Endothelial cell of hepatic sinusoid (primary cell): ENCODE measurements at regions not wholly inside any gene's neighbourhood (a gene's known extent, or its start where the extent isn't known, plus 50 kb on each side); places are given as distances from the start of the nearest gene placed in this dataset.
"Not testable (repeated sequence)": the region's sequence is repeated elsewhere in the genome, so short reads cannot be mapped to it uniquely, and the experiment has no call there.

Experiments
- in situ Hi-C: cut with HindIII; loops from 2 replicates; pipeline ENCODE4 v1.10.0; 2017; ENCODE audit warnings: low sequenced_read_pairs

DNA sequence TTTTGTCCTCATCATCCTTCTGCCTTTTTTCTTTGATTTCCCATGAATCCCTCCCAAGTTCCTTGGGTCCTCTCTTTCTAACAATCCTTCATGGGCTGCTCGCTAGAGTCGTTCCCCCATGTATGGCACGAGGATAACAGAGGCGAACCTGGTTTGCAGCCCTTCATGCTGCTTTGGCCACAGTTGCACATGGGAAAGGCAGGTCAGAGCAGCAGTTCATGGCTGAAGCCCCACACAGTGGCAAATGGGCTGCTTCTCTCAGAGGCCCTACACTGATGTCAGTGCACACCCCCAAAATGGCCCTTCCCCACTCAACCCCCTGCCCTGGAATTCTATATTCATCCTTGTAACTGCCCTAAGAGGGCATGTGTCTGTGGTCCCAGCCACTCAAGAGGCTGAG lies 335.4 kb upstream of the IGF1R start:
- in situ Hi-C loops, result no loop called here

DNA sequence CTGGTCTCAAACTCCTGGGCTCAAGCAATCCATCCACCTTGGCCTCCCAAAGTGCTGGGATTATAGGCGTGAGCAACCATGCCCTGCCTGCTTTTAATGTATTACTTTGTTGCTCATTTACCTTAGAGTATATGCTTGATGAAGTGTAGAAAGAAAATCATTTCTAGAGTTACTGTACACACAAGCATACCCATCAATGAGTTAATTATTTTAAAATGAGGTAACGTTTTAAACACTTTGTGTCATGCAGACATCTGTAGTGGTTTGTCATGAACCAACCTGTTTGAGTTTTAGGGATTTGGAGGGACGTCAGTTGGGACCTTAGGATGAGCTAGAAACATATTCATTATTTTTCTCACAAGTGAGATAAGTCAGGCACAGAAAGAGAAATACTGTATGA lies 332.4 kb upstream of the IGF1R start:
- in situ Hi-C loops, result no loop called here

DNA sequence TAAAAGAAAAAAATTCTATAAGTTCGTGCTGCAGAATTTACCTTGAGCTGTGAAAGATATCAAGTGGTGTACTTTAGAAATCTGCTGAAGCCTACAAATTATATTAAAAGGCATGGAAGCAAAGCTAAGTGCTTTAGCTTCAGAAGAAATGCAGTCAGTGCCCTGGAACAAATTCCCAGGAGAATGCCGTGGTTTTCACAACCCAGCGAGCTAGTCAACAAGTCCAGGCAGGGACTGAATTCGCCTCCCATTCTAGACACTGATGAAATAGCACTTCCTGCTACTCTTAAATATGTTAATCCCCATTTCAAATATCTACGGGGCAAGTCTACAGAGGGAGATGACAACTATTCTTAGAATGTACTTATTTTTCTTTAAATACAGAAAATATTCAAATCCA lies 326.4 kb upstream of the IGF1R start:
- in situ Hi-C loops, result no loop called here

DNA sequence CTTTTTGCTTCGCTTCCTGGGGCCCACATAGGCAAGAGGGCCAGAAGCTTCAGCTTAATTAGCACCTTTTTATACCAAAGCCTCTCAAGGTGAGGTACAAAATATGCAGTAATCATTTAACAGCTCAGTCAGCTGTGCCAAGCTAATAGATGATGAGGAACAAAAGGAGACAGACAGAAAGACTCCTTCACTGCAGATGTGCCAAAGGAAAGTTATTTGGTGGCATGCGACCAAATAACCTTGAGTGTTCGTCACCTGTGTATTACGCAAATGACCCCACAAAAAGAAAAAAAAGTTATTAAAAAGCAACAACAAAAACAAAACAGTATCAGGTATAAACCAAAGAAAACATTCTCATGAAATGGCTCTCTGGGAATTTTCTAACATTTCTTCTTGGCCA lies 325.8 kb upstream of the IGF1R start:
- in situ Hi-C loops, result no loop called here

DNA sequence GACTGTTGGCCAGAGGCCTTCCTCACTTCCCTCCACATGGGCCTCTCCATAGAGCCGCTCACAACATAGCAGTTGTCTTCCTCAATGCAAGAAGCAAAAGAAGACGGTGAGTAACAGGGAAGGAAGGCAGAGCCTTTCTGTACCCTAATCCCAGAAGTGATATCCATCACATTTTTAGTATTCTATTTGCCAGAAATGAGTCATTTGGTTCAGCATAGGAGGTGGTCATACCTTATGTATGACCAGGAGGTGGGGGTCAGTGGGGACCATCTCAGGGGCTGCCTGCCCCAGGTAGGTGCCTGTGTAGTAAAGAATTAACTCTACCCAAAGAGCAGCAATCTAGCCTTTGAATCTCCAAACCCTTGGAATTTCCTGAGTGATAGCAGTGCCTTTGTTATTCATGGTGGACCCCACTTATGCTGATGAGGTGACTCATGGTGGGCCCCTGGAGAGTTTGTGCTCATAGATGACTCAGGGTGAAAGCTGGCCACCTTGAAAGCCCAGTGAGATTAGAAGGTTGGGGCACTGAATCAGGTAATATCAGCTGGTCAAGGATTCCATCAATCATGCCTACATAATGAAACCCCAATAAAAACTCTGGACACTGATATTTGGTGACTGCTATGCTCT lies 323.9 kb upstream of the IGF1R start:
- in situ Hi-C loops, result no loop called here

DNA sequence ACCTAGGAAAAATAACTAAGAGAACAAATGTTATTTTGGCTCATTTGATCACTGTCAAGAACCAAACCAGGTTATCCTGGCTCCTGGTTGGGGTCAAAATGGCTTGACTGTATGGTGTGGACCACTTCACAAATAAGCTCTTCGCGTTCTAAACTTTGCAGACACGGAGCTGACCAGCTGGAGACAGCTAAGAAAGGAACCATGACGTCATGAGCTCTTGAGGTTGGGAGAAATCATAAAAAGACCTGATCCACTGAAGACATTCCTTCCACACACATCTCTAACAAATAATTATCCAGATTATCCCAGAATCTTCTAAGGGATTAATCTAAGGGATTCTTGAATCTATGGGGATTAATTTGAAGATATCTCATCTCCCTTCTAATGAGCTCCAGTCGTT lies 321.5 kb upstream of the IGF1R start:
- in situ Hi-C loops, result no loop called here

DNA sequence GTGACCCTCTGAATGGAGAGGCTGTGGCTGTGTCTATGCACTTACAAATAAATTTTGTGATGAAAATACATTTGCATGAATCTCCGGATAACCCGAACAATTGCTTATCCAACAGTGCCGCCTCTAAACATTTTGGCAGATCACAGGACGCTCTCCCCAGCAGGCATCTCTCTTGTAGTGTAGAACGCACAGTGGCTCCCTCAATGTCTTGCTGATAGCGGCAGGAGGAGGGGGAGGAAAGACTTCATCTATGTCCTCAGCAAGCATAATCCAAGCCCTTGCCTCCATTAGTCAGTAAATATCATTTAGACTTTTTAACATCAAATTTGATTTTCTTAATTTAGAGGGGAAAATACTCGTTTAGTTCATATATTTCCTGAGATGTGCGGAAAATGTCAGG lies 318.1 kb upstream of the IGF1R start:
- in situ Hi-C loops, result loop anchor here (5.0 kb wide), 2 partner anchors 52 to 92 kb away; no protein-coding TSS in a partner anchor

DNA sequence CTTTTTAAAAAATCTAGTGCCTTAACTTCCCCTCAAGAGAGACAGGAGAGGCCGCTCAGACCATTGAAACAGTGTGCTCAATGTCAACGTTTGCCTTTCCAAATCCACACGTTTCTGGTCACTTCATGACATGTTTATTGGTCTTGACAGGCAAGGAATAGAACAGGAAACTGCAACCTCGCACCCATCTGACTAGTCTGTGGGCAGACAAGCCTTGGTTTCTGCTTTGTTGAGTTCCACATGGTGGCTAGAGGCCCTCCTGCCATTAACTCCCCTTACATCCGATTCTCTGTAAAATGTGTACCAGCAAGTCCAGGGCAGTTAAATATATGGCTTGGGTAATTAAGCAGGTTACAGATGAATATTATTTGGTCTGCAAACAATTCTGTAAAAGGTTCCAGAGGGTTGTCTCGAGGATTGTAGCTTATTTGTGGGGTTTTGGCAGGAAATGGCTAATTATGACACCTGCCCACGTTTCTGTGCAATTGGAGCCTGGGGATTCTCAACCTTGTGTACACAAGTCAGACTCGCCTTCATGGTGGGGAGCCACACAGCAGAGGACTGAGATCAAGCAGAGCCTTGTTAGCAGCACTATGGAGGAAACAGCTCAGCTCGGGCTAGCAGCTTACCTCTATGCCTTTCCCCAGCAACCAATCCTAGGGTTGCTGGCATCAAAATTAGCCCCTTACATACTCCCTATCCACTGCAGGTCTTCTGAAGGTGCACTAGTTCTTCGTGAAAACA lies 317.5 kb upstream of the IGF1R start:
- in situ Hi-C loops, result loop anchor here (5.0 kb wide), 2 partner anchors 51 to 91 kb away; no protein-coding TSS in a partner anchor

DNA sequence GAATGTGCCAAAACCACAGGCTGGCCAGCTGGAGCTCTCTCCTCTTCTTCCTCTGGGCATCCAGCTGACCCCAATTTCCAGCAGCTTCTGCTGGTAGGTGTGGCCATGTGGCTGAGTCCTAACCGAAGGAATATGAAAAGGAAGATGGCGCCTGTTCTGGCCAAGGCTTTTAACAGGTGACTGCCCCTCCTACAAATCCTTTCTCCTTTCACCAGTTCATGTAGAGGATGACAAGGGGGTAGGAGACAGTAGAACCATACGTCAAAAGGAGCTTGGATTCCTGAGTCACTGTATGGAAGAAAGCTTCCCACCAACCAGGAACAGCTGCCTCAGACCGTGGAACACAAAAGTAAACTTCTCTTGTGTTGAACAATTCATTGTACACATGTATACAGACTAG lies 316.7 kb upstream of the IGF1R start:
- in situ Hi-C loops, result loop anchor here (5.0 kb wide), 2 partner anchors 51 to 91 kb away; no protein-coding TSS in a partner anchor

DNA sequence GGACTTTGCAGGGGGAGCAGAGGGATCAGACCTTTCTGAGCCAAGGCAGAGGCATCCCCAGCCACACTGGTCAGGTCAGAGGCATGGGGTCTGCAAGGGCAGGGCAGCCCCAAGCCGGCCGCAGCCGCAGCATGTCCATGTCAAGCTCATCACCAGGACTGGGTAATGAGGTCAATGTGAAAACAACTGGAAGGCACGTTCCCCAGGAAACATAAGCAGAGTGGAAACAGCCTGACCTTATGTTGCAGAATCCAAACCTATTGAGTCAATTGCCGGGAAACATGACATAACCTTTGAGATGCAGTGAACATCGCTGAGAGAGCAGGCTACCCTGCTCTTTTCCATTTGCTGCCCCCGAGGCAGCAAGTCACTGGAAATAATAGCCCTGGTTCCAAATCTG lies 315.1 kb upstream of the IGF1R start:
- in situ Hi-C loops, result loop anchor here (5.0 kb wide), 2 partner anchors 49 to 89 kb away; no protein-coding TSS in a partner anchor

DNA sequence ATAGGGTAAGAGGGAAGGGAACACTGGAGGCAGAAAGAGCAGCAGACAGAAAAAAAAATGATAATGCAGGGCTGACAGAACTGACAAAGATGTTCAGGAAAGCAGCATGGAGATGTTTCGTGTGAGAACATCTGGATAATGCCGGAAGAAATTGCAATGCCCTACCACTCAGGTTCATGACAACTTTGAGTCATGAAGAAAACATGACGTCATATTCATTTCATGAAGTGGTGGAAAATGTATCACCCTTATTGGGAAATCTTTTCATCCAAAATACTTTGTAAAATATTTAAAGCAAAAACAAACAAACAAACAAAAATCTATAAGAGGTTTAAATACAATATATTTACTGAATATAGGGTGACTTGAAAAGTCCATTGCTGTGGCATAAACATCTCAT lies 305.4 kb upstream of the IGF1R start:
- in situ Hi-C loops, result no loop called here

DNA sequence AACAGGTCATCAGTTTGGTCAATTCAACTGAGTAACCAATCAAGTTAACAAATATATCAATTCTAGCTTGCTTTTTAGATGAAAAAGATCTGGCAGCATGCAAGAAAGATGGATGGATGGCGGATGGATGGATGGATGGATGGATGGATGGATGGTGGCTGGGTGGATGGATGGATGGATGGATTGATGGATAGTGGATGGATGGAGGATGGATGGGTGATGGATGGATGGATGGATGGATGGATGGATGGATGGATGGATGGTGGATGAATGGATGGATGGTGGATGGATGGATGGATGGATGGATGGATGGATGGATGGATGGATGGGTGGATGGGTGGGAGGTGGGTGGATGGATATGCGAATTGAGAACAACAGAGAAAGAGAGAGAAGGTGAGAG lies 303.7 kb upstream of the IGF1R start:
- in situ Hi-C loops, result no loop called here

DNA sequence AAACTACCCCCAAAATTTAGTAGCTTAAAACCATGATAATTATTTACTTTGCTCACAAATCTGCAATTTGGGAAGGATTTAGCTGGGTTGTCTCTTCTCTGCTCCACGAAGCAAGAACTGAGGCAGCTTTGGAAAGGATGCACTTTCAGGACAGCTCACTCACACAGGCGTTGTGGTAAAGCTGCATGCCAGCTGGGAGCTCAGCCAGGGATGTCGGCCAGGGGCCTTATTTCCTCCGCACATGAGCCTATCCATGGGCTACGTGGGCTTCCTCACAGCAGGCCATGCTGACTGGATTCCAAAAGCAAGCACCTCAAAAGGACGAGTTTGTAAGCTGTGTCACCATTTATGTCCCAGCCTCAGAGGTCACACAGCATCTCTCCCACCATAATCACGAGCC lies 301.3 kb upstream of the IGF1R start:
- in situ Hi-C loops, result no loop called here

DNA sequence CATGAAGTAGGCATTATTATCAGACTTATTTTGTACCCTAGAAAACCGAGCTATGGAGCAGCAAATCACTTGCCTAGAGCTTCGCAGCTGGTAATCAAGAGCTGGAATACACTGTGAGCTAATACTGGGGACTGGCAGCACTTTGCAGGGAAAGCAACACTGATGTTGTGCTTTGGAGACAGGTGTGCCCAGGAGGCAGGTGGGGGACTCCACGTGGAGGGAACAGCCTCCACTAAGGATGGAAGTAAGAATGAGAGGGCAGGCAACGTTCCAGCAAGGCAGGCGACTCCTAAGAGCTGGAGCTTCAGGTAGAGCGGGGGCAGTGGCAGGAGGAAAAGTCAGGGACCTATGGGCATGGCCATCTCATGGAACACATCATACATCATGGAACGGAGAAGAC lies 300.5 kb upstream of the IGF1R start:
- in situ Hi-C loops, result no loop called here

DNA sequence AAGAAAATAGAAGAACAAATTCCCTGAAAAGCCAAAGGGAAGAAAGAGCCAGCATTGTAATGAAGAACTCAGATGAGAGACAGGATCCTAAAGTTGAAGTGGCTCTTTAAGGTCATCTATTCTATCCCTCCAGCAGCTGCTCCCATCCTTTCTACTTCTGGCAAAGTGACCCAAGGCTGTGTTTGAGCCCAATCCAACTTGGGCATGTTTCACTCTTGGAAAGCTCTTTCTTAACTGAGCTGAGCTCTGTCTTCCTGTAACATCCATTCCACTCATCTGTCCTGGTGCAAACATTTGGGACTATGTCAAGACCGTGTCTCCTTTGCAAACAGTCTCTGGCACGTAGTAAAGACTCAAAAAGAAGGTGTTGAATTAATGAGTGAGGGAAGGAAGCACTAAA lies 298.1 kb upstream of the IGF1R start:
- in situ Hi-C loops, result no loop called here

DNA sequence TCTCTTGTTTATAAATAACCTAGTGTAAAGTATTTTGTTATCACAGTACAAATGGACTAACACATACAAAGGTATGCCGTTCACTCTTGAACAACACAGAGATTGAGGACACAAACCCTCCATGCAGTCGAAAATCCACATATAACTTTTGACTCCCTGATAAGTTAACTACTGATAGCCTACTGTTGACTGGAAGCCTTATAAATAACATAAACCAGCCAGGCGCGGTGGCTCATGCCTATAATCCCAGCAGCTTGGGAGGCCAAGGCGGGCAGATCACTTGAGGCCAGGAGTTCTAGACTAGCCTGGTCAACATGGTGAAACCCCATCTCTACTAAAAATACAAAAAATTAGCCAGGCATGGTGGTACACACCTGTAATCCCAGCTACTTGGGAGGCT lies 290.1 kb upstream of the IGF1R start:
- in situ Hi-C loops, result not testable (repeated sequence)

DNA sequence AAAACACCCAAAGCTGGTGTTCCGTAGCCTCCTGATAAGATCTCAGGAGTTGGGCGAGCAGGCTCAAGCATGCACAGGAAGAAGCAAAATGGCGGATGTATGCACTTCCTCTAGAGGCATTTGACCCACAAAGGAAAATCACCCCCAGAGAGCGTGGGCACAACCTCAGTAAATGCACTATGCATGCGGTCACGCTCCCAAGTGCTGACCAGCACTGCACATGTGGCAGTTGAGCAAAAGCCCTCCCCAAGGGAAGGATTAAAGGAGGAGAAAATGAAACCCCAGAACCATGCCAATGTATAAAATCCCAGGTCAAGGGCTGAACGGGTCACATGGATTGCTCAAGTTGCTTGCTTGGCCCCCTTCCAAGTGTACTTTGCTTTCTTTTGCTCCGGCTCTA lies 289.4 kb upstream of the IGF1R start:
- in situ Hi-C loops, result no loop called here

DNA sequence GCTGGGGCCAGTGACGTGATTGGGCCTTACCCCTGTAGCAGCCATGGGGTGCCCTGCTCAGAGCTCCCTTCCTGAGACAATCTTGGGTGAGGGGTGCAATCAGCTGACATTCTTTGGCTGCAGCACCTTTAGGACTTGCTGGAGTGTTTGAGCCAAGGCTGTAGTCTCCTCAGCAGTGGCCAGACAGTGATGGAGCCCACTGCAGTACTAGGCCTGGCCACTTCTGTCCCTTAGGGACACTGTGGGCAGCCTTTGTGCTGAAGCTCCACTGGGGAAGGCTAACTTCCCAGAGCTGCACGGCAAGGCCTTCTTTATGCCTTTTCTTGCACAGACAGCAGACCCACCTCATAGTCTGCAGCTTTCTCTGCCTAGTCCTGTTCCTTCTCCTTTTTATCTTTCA lies 284.9 kb upstream of the IGF1R start:
- in situ Hi-C loops, result no loop called here

DNA sequence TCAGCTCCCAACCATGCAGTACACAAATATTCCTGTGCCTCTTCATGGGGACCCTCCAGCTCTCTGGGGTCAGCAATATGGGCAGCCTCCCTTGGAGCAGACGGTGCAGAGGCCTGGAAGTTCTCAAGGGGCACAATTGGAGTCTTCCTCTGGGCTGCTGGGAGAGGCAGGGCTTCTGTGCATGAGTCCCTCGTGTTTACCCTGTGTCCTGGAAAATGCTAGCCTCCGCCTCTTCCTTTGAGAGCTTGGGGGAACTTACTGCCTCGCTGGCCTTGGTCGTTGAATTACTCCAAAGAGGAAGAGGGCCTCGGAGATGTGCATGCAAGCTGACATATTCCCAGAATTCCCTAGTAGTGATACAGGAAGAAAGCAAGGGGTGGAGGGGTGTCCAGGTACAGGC lies 284.4 kb upstream of the IGF1R start:
- in situ Hi-C loops, result no loop called here

DNA sequence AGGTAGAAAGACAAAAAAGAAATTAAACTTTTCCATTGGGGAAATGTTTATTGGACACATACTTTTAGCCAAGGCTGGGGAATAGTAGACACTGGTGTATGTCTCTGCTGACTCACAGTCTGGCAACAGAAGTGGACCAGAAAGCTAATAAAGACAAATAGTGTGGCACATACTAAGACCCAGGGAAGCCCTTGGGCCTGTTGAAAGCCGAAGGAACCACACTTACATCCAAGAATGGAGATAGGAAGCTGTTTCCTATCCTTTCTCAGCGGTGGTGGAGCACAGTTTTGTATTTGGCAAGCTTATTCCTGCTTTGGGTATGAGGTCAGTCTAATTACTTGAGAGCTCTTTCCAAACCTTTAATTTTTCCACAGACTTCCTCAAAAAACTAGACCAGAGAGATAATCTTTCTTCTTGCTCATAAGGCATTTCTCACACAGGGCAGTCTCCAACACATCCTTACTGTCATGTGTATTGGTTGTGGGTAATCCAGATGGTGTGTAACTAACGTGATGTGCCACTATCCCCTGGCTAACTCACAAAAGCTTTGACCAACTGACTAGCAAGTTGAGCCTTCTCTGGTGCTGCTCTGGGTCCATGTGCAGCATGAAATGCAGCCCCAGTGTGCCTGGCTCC lies 279.1 kb upstream of the IGF1R start:
- in situ Hi-C loops, result no loop called here

DNA sequence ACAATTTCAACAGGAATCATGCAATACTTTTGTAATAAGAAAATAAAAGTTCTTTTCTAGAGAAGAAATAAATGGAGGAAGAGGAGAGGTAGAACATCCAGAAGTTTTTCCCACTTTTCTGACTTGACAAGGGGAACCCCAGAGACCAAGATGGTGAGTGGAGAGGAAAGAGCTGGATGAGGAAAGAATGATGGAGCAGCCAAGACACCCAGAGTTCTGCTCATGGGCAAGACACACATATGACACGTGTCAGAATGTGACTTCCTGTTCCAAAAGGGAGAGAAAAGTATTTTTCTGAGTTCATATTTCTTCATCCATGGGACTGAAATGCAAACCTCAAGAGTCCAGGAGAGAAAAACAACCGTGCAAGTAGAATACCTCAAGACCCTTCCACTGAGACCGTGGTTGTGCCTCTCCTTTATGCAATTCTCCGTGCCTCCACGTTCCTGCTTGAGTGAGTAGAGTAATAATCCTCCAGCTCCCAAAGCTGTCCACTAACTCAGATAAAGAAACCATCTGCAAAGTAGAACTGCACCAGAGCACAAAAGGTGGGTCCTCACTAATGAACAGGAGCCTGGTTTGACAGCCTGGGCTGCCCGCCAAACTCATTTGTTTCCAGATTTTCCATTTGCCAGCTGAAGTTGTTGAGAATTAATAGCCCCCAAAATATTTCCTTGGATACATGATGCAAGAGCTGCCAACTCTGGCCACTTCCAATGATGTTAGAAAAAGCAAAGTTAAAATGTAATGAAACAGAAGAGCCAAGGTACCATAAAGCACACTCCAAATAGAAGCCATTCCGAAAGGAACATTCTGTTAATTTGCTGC lies 272.6 kb upstream of the IGF1R start:
- in situ Hi-C loops, result no loop called here
